Liver (tissue), 8 donors: ENCODE measurements at regions not wholly inside any gene's neighbourhood (a gene's known extent, or its start where the extent isn't known, plus 50 kb on each side); places are given as distances from the start of the nearest gene placed in this dataset.

Experiments
- DNase-seq: peaks from one replicate; pipeline ENCODE4 v3.0.0-alpha.2; 2017; ENCODE audit warnings: low spot score
- H3K27ac ChIP-seq, 2 donors: one replicate each; pipeline ENCODE4 v1.7.0; 2013; ENCODE audit warnings: inconsistent platforms in 2 of 2, low read length in 2 of 2, control low read depth in 1 of 2, low read depth in 1 of 2, mild to moderate bottlenecking in 1 of 2
- H3K27me3 ChIP-seq, 4 donors: one replicate each; pipeline versions ENCODE4 v1.6.1 to v1.7.0; 2013; ENCODE audit warnings: low read length in 3 of 4, inconsistent platforms in 1 of 4, mild to moderate bottlenecking in 1 of 4, moderate library complexity in 1 of 4; ENCODE audit not compliant: control insufficient read depth in 4 of 4, insufficient read depth in 4 of 4
- H3K36me3 ChIP-seq, 4 donors: one replicate each; pipeline versions ENCODE4 v1.6.1 to v1.7.0; 2013; ENCODE audit warnings: low read length in 3 of 4, mild to moderate bottlenecking in 3 of 4, low read depth in 1 of 4, moderate library complexity in 1 of 4; ENCODE audit not compliant: control insufficient read depth in 4 of 4, insufficient read depth in 3 of 4
- H3K4me1 ChIP-seq, 4 donors: one replicate each; pipeline versions ENCODE4 v1.6.1 to v1.7.0; 2013; ENCODE audit warnings: low read length in 3 of 4, mild to moderate bottlenecking in 3 of 4, moderate library complexity in 1 of 4; ENCODE audit not compliant: control insufficient read depth in 4 of 4, insufficient read depth in 4 of 4
- H3K4me3 ChIP-seq, 3 donors: one replicate each; pipeline versions ENCODE4 v1.6.1 to v1.7.0; 2013; ENCODE audit warnings: low read length in 3 of 3, control low read depth in 1 of 3, low read depth in 1 of 3, mild to moderate bottlenecking in 1 of 3
- H3K9ac ChIP-seq, 2 donors: one replicate each; pipeline ENCODE4 v1.7.0; 2013; ENCODE audit warnings: low read length in 2 of 2, mild to moderate bottlenecking in 2 of 2, moderate library complexity in 2 of 2, control low read depth in 1 of 2, low read depth in 1 of 2
- H3K9me3 ChIP-seq, 4 donors: one replicate each; pipeline versions ENCODE4 v1.6.1 to v1.7.0; 2013; ENCODE audit warnings: low read length in 3 of 4; ENCODE audit not compliant: control insufficient read depth in 4 of 4
- CTCF ChIP-seq: fragments of 150-350 bp; IDR thresholded peaks from 2 replicates; pipeline ENCODE4 v1.5.1; 2017; ENCODE audit warnings: improper control_type of control experiment, low read depth, low read length; ENCODE audit not compliant: missing input control
- EGR1 ChIP-seq, 2 donors: IDR thresholded peaks; 2 replicates each; pipeline ENCODE4 v1.6.1; 2016 to 2018; ENCODE audit warnings: antibody characterized with exemption in 2 of 2, low read depth in 2 of 2
- FOXA1 ChIP-seq: IDR thresholded peaks from 2 replicates; pipeline ENCODE4 v1.6.1; 2016; ENCODE audit warnings: antibody characterized with exemption
- FOXA2 ChIP-seq: IDR thresholded peaks from 2 replicates; pipeline ENCODE4 v1.6.1; 2016; ENCODE audit warnings: antibody characterized with exemption
- GABPA ChIP-seq, 2 donors: IDR thresholded peaks in 1 of 2; conservative IDR thresholded peaks in 1 of 2; 2 replicates each; pipeline ENCODE4 v1.6.1; 2016; ENCODE audit warnings: antibody characterized with exemption in 2 of 2, mild to moderate bottlenecking in 1 of 2, moderate library complexity in 1 of 2
- HNF4A ChIP-seq, 2 donors: conservative IDR thresholded peaks; 2 replicates each; pipeline ENCODE4 v1.6.1; 2016; ENCODE audit warnings: antibody characterized with exemption in 2 of 2, mild to moderate bottlenecking in 2 of 2
- HNF4G ChIP-seq: IDR thresholded peaks from 2 replicates; pipeline ENCODE4 v1.6.1; 2016; ENCODE audit warnings: antibody characterized with exemption
- JUND ChIP-seq, 2 donors: IDR thresholded peaks; 2 replicates each; pipeline ENCODE4 v1.6.1; 2016; ENCODE audit warnings: antibody characterized with exemption in 2 of 2
- MAX ChIP-seq: IDR thresholded peaks from 2 replicates; pipeline ENCODE4 v1.6.1; 2016; ENCODE audit warnings: antibody characterized with exemption
- NR2F2 ChIP-seq: IDR thresholded peaks from 2 replicates; pipeline ENCODE4 v1.6.1; 2016; ENCODE audit warnings: antibody characterized with exemption
- RAD21 ChIP-seq, 2 donors: IDR thresholded peaks; 2 replicates each; pipeline ENCODE4 v1.6.1; 2016; ENCODE audit warnings: antibody characterized with exemption in 2 of 2, mild to moderate bottlenecking in 2 of 2
- RXRA ChIP-seq, 2 donors: IDR thresholded peaks; 2 replicates each; pipeline ENCODE4 v1.6.1; 2017 to 2018; ENCODE audit warnings: antibody characterized with exemption in 2 of 2, mild to moderate bottlenecking in 1 of 2
- SP1 ChIP-seq: IDR thresholded peaks from 2 replicates; pipeline ENCODE4 v1.6.1; 2018; ENCODE audit warnings: antibody characterized with exemption, mild to moderate bottlenecking
- TAF1 ChIP-seq: conservative IDR thresholded peaks from 2 replicates; pipeline ENCODE4 v1.6.1; 2016; ENCODE audit warnings: antibody characterized with exemption, mild to moderate bottlenecking
- YY1 ChIP-seq: IDR thresholded peaks from 2 replicates; pipeline ENCODE4 v1.6.1; 2016; ENCODE audit warnings: antibody characterized with exemption, mild to moderate bottlenecking
- ZBTB33 ChIP-seq: IDR thresholded peaks from 2 replicates; pipeline ENCODE4 v1.6.1; 2016; ENCODE audit warnings: antibody characterized with exemption
- WGBS: extraction: QIAGEN DNeasy Blood & Tissue Kit; methylation state at CpG from one replicate; pipeline ENCODE4 v1.1.7; 2013; 5-methylcytosine and 5-hydroxymethylcytosine counted together
- TF ChIP-seq, protein P1 (sequence below): IDR thresholded peaks from 2 replicates; pipeline ENCODE4 v1.6.1; 2016; ENCODE audit warnings: antibody characterized with exemption, mild to moderate bottlenecking
- TF ChIP-seq, protein P2 (sequence below): IDR thresholded peaks from 2 replicates; pipeline ENCODE4 v1.6.1; 2016; ENCODE audit warnings: antibody characterized with exemption
- donor health status: healthy.
- donor health status: healthy.
- donor health status: healthy.
- donor health status: healthy.
- donor health status: healthy.

GRCh38 chr21:27152996-27153395, 186.1 kb upstream of the ADAMTS5 start:
- H3K4me1 ChIP-seq, result no peaks in the 10 kb centered on the region
- TF ChIP-seq EGR1 (IDR thresholded peaks at IDR 0.05; ENCODE audit: low read depth in 2 of 2), result no peak
- TF ChIP-seq, protein P1, sequence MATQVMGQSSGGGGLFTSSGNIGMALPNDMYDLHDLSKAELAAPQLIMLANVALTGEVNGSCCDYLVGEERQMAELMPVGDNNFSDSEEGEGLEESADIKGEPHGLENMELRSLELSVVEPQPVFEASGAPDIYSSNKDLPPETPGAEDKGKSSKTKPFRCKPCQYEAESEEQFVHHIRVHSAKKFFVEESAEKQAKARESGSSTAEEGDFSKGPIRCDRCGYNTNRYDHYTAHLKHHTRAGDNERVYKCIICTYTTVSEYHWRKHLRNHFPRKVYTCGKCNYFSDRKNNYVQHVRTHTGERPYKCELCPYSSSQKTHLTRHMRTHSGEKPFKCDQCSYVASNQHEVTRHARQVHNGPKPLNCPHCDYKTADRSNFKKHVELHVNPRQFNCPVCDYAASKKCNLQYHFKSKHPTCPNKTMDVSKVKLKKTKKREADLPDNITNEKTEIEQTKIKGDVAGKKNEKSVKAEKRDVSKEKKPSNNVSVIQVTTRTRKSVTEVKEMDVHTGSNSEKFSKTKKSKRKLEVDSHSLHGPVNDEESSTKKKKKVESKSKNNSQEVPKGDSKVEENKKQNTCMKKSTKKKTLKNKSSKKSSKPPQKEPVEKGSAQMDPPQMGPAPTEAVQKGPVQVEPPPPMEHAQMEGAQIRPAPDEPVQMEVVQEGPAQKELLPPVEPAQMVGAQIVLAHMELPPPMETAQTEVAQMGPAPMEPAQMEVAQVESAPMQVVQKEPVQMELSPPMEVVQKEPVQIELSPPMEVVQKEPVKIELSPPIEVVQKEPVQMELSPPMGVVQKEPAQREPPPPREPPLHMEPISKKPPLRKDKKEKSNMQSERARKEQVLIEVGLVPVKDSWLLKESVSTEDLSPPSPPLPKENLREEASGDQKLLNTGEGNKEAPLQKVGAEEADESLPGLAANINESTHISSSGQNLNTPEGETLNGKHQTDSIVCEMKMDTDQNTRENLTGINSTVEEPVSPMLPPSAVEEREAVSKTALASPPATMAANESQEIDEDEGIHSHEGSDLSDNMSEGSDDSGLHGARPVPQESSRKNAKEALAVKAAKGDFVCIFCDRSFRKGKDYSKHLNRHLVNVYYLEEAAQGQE, result no peak
- TF ChIP-seq RXRA (IDR thresholded peaks at IDR 0.05), result no peak
- no peak for TF ChIP-seq FOXA2
- no peak for TF ChIP-seq JUND (IDR thresholded peaks at IDR 0.05)
- TF ChIP-seq NR2F2, result no peak
- no peak for TF ChIP-seq YY1
- TF ChIP-seq HNF4G, result no peak
- no peak for TF ChIP-seq FOXA1
- TF ChIP-seq SP1, result no peak
- TF ChIP-seq HNF4A (conservative IDR thresholded peaks at IDR 0.05), result no peak
- TF ChIP-seq CTCF, result no peak
- TF ChIP-seq GABPA (IDR thresholded peaks at IDR 0.05 in 1 of 2, conservative IDR thresholded peaks at IDR 0.05 in 1 of 2), result no peak
- no peak for TF ChIP-seq ZBTB33
- no peak for TF ChIP-seq RAD21 (IDR thresholded peaks at IDR 0.05)
- TF ChIP-seq TAF1, result no peak
- TF ChIP-seq, protein P2, sequence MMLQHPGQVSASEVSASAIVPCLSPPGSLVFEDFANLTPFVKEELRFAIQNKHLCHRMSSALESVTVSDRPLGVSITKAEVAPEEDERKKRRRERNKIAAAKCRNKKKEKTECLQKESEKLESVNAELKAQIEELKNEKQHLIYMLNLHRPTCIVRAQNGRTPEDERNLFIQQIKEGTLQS, result no peak
- TF ChIP-seq MAX, result no peak
- no peaks in the 10 kb centered on the region for H3K36me3 ChIP-seq
- no peak overlapping the region for H3K4me3 ChIP-seq
- H3K27me3 ChIP-seq, result no peaks in the 10 kb centered on the region
- H3K9me3 ChIP-seq, result no peaks in the 10 kb centered on the region
- H3K27ac ChIP-seq, result no peak overlapping the region
- H3K9ac ChIP-seq, result no peak overlapping the region
- DNase-seq, result no peak

DNA sequence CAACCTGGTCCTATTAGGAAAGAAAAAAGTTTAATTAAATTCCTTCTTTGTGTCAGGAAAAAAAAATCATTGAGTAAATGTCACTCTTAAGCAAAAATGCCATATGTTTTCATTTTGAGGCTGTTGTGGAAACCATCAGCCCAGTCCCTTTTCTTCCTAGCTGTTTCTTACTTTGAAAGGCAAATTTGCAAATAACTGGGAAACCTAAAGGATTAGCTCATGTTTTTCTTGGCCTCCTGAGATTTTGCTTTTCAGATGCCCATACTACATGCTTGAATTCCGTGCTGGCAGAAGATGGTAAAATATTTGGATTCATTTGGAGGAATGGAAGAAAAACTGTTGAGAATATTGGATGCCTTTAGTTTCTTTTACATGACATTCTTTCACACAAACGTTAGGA, 182.1 kb upstream of the ADAMTS5 start:
- Histone ChIP-seq H3K4me1 (no peaks in the 10 kb centered on the region), H3K9ac (no peak overlapping the region), H3K4me3 (no peak overlapping the region), H3K36me3 (no peaks in the 10 kb centered on the region), H3K27me3 (no peaks in the 10 kb centered on the region), H3K9me3 (no peaks in the 10 kb centered on the region), H3K27ac (no peak overlapping the region)
- WGBS, result 38% methylated on average over 2 of the region's 2 CpGs
- no peak for TF ChIP-seq FOXA1
- no peak for TF ChIP-seq YY1
- TF ChIP-seq HNF4G, result no peak
- TF ChIP-seq, protein P2, result no peak
- no peak for TF ChIP-seq FOXA2
- TF ChIP-seq HNF4A (conservative IDR thresholded peaks at IDR 0.05), result no peak
- TF ChIP-seq RXRA (IDR thresholded peaks at IDR 0.05), result no peak
- no peak for TF ChIP-seq EGR1 (IDR thresholded peaks at IDR 0.05; ENCODE audit: low read depth in 2 of 2)
- TF ChIP-seq RAD21 (IDR thresholded peaks at IDR 0.05), result no peak
- no peak for TF ChIP-seq CTCF
- no peak for TF ChIP-seq MAX
- no peak for TF ChIP-seq ZBTB33
- DNase-seq, result no peak
